Nephron progenitor cell (in vitro differentiated cells): ENCODE measurements at regions not wholly inside any gene's neighbourhood (a gene's known extent, or its start where the extent isn't known, plus 50 kb on each side); places are given as distances from the start of the nearest gene placed in this dataset.

Experiments used
- DNase-seq: peaks from one replicate; pipeline ENCODE4 v3.0.0; 2021
- H3K27ac Mint-ChIP-seq: 2 replicates; pipeline ENCODE4 v1.8.0; 2021; ENCODE audit warnings: mild to moderate bottlenecking, moderate library complexity, mixed read lengths
- H3K27me3 Mint-ChIP-seq: 2 replicates; pipeline ENCODE4 v1.8.0; 2021; ENCODE audit warnings: mild to moderate bottlenecking, low read depth, mixed read lengths; ENCODE audit not compliant: poor library complexity
- H3K36me3 Mint-ChIP-seq: 2 replicates; pipeline ENCODE4 v1.8.0; 2021; ENCODE audit warnings: low read depth, mixed read lengths
- H3K4me1 Mint-ChIP-seq: 2 replicates; pipeline ENCODE4 v1.8.0; 2021; ENCODE audit warnings: mixed read lengths
- H3K4me3 Mint-ChIP-seq: 2 replicates; pipeline ENCODE4 v1.8.0; 2021; ENCODE audit warnings: mild to moderate bottlenecking, moderate library complexity, mixed read lengths
- H3K9me3 Mint-ChIP-seq: 2 replicates; pipeline ENCODE4 v1.8.0; 2021; ENCODE audit warnings: mild to moderate bottlenecking, moderate library complexity, mixed read lengths
- TF ChIP-seq, protein P1 (sequence below): fragments of 200-600 bp; sonication (generic); IDR thresholded peaks from 2 replicates; pipeline ENCODE4 v1.5.0; 2021; ENCODE audit warnings: antibody characterized with exemption

DNA sequence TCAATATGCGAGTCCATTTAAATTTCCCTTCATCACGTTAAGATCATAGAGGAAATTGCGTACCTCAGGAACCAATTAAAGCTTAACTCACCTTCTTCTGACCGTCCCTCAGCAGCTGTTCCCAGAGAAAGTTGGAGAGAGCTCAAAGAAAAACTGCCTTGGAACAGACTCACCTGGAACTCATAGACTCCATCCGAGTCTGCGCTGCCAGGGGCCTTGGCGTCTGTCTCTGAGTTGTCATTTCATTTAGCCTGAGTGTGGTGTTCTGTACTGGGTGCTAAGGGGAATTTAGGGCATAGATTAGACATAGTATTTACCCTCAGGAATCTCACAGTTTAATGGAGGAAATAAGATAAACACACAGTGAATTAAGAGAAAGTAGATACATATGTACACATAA lies 892.7 kb downstream of the TLE1 start:
- Mint-ChIP-seq H3K27ac (peak overlapping the region; percentile 90), H3K4me1 (peaks cover 43% of the 10 kb centered on the region), H3K36me3 (peaks cover 6% of the 10 kb centered on the region), H3K9me3 (peaks cover 10% of the 10 kb centered on the region), H3K27me3 (no peaks in the 10 kb centered on the region), H3K4me3 (peak overlapping the region; percentile 21)
- TF ChIP-seq, protein P1, sequence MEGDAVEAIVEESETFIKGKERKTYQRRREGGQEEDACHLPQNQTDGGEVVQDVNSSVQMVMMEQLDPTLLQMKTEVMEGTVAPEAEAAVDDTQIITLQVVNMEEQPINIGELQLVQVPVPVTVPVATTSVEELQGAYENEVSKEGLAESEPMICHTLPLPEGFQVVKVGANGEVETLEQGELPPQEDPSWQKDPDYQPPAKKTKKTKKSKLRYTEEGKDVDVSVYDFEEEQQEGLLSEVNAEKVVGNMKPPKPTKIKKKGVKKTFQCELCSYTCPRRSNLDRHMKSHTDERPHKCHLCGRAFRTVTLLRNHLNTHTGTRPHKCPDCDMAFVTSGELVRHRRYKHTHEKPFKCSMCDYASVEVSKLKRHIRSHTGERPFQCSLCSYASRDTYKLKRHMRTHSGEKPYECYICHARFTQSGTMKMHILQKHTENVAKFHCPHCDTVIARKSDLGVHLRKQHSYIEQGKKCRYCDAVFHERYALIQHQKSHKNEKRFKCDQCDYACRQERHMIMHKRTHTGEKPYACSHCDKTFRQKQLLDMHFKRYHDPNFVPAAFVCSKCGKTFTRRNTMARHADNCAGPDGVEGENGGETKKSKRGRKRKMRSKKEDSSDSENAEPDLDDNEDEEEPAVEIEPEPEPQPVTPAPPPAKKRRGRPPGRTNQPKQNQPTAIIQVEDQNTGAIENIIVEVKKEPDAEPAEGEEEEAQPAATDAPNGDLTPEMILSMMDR, result no peak
- no peak for DNase-seq

DNA sequence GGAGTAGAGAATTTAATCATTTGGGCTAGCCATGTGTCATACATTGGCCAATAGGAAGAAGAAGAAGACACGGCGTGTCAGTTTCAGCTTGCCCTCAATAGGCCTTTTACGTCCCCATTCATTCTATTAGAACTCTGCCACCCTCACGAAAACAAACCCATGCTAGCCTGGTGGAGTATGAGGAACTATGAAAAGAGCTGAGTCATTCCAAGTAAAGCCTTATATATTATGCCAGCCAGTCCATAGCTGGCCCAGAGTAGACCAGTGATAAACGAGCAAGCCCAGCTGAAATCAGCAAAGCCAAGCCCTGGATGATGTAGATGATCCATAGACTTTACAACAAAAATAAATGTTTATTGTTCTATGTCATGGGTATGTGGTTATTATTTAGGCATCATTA lies 895.1 kb downstream of the TLE1 start:
- Mint-ChIP-seq H3K27ac (no peak overlapping the region), H3K36me3 (no peaks in the 10 kb centered on the region), H3K4me1 (peaks cover 62% of the 10 kb centered on the region), H3K4me3 (no peak overlapping the region), H3K27me3 (no peaks in the 10 kb centered on the region), H3K9me3 (no peaks in the 10 kb centered on the region)
- TF ChIP-seq, protein P1, result no peak
- no peak for DNase-seq

DNA sequence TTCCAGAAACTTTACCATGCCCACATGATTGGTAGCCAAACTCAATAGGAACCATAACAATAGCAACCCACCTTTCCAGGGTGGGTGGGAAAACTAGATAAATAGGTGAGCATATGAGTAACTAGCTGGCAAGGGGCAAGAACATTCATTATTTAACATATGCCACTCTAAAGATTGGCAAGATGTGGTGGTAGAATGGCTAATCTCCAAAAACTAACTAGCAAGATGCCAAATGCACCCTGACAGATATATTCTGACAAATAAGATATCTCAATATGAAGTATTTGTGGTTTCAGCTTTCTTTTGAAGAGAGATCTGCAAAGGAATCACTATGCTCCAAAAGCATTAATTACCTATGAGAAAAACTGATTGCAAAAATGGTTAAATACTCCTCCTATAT lies 895.6 kb downstream of the TLE1 start:
- DNase-seq, result no peak
- H3K4me3 Mint-ChIP-seq, result no peak overlapping the region
- no peaks in the 10 kb centered on the region for H3K9me3 Mint-ChIP-seq
- no peak overlapping the region for H3K27ac Mint-ChIP-seq
- no peaks in the 10 kb centered on the region for H3K27me3 Mint-ChIP-seq
- TF ChIP-seq, protein P1, result no peak
- H3K4me1 Mint-ChIP-seq, result peaks cover 61% of the 10 kb centered on the region
- no peaks in the 10 kb centered on the region for H3K36me3 Mint-ChIP-seq

DNA sequence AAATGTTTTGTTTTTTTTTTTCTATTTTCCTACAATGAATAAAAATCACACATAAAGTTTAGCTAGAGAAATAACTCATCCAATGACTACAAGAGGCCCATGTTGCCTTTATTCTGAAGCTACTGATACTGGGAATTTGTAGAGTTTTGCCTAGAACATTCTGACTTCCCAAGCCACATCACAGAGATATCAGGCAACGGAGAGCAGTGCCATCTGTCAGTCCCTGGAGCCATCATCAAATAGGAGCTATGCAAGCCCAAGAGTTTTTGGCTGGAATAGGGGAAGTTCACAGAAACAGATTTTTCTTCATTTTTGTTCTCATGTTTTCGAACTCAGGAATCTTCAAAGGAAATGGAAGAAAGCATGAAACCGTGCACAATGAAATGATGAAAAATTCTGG lies 896.6 kb downstream of the TLE1 start:
- peaks cover 4% of the 10 kb centered on the region for H3K36me3 Mint-ChIP-seq
- TF ChIP-seq, protein P1, result no peak
- H3K4me3 Mint-ChIP-seq, result no peak overlapping the region
- H3K27ac Mint-ChIP-seq, result no peak overlapping the region
- H3K9me3 Mint-ChIP-seq, result peaks cover 4% of the 10 kb centered on the region
- no peaks in the 10 kb centered on the region for H3K27me3 Mint-ChIP-seq
- H3K4me1 Mint-ChIP-seq, result peaks cover 51% of the 10 kb centered on the region
- DNase-seq, result no peak

DNA sequence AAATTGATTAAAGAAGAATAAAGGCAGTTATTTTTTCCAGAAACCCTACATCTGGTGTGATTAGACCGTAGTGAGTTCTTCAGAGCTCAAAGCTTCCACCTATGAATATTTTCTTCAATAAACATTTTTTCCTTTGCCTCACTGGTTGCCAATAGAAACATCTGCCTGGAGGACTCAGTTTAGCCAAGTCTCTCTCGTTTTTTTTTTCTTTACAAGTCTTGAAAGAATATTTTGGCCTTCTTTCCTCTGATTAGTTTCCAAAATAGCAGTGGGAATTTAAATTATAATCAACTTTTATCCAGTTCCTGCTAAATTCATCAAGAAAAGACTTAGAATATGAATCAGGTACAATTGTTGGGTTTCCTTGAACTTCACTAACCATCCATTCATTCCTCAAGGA lies 897.5 kb downstream of the TLE1 start:
- no peak overlapping the region for H3K4me3 Mint-ChIP-seq
- peaks cover 13% of the 10 kb centered on the region for H3K9me3 Mint-ChIP-seq
- TF ChIP-seq, protein P1, result no peak
- no peak for DNase-seq
- peaks cover 42% of the 10 kb centered on the region for H3K4me1 Mint-ChIP-seq
- H3K27ac Mint-ChIP-seq, result no peak overlapping the region
- H3K36me3 Mint-ChIP-seq, result peaks cover 13% of the 10 kb centered on the region
- H3K27me3 Mint-ChIP-seq, result no peaks in the 10 kb centered on the region

DNA sequence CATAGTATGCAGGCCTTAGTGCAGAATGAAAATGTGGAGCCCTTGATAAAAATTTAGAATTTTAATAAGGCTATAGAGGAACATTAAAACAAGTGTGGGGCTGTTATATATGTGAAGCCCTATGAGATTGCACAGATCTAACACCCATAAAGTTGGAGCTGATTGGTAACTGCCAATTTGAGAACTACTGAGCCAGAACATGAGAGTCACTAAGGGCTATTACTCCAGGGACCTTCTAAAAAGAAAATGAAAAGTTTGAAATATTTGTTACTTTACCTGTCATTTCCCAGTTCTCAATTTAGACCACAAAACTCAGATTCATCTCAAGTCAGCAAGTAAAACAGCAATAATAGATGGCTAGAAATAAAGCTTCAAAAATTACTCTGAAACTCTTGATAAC lies 898.6 kb downstream of the TLE1 start:
- peaks cover 31% of the 10 kb centered on the region for H3K4me1 Mint-ChIP-seq
- no peak overlapping the region for H3K27ac Mint-ChIP-seq
- H3K4me3 Mint-ChIP-seq, result no peak overlapping the region
- H3K27me3 Mint-ChIP-seq, result no peaks in the 10 kb centered on the region
- H3K36me3 Mint-ChIP-seq, result peaks cover 19% of the 10 kb centered on the region
- H3K9me3 Mint-ChIP-seq, result peaks cover 23% of the 10 kb centered on the region
- no peak for DNase-seq
- TF ChIP-seq, protein P1, result no peak
